HUES48 (cell line): ENCODE measurements at regions not wholly inside any gene's neighbourhood (a gene's known extent, or its start where the extent isn't known, plus 50 kb on each side); places are given as distances from the start of the nearest gene placed in this dataset.
"Not testable (repeated sequence)": the region's sequence is repeated elsewhere in the genome, so short reads cannot be mapped to it uniquely, and the experiment has no call there.

Experiments
- H3K27ac ChIP-seq: one replicate; pipeline ENCODE4 v1.7.0; 2013; ENCODE audit warnings: low read depth, low read length, inconsistent platforms
- H3K27me3 ChIP-seq: 2 replicates; pipeline ENCODE4 v1.6.1; 2013; ENCODE audit warnings: mild to moderate bottlenecking, low read length; ENCODE audit not compliant: control insufficient read depth, insufficient read depth
- H3K36me3 ChIP-seq: 2 replicates; pipeline ENCODE4 v1.6.1; 2013; ENCODE audit warnings: low read length; ENCODE audit not compliant: control insufficient read depth, insufficient read depth
- H3K4me1 ChIP-seq: 2 replicates; pipeline ENCODE4 v1.6.1; 2013; ENCODE audit warnings: mild to moderate bottlenecking, low read length; ENCODE audit not compliant: control insufficient read depth, insufficient read depth
- H3K4me3 ChIP-seq: 2 replicates; pipeline ENCODE4 v1.5.1; 2013; ENCODE audit warnings: mild to moderate bottlenecking, low read depth, low read length
- H3K9ac ChIP-seq: 2 replicates; pipeline ENCODE4 v1.6.1; 2013; ENCODE audit warnings: mild to moderate bottlenecking, low read depth, low read length, moderate library complexity
- H3K9me3 ChIP-seq: 2 replicates; pipeline ENCODE4 v1.6.1; 2013; ENCODE audit warnings: low read length; ENCODE audit not compliant: control insufficient read depth, insufficient read depth

GRCh38 chr1:29682919-29683295, 446.6 kb downstream of the PTPRU start:
- Histone ChIP-seq H3K4me1 (peaks cover 7% of the 10 kb centered on the region; the same call in 1 of the 2 replicates), H3K9ac (no peak overlapping the region), H3K27me3 (no peaks in the 10 kb centered on the region), H3K36me3 (no peaks in the 10 kb centered on the region), H3K4me3 (no peak overlapping the region), H3K9me3 (no peaks in the 10 kb centered on the region), H3K27ac (no peak overlapping the region)

GRCh38 chr1:29682171-29682918, 446.0 kb downstream of the PTPRU start:
- no peaks in the 10 kb centered on the region for H3K36me3 ChIP-seq
- H3K9ac ChIP-seq: no peak overlapping the region
- H3K27me3 ChIP-seq: no peaks in the 10 kb centered on the region
- no peak overlapping the region for H3K27ac ChIP-seq
- peaks cover 7% of the 10 kb centered on the region; the same call in 1 of the 2 replicates for H3K4me1 ChIP-seq
- H3K9me3 ChIP-seq: no peaks in the 10 kb centered on the region
- no peak overlapping the region for H3K4me3 ChIP-seq

GRCh38 chr1:29681416-29681815, 445.1 kb downstream of the PTPRU start:
- not testable (repeated sequence) for H3K4me1 ChIP-seq, H3K27me3 ChIP-seq, H3K36me3 ChIP-seq, H3K9ac ChIP-seq, H3K4me3 ChIP-seq, H3K27ac ChIP-seq, H3K9me3 ChIP-seq

GRCh38 chr1:29679828-29680558, 443.7 kb downstream of the PTPRU start:
- H3K27me3 ChIP-seq: no peaks in the 10 kb centered on the region

GRCh38 chr1:29679316-29679715, 443.0 kb downstream of the PTPRU start:
- Histone ChIP-seq H3K27ac (no peak overlapping the region), H3K9ac (no peak overlapping the region), H3K4me1 (peaks cover 7% of the 10 kb centered on the region; the same call in 1 of the 2 replicates), H3K27me3 (no peaks in the 10 kb centered on the region), H3K36me3 (no peaks in the 10 kb centered on the region), H3K4me3 (no peak overlapping the region), H3K9me3 (no peaks in the 10 kb centered on the region)

More at GRCh38 chr1:29679828-29680558, 443.7 kb downstream of the PTPRU start:
- H3K27ac ChIP-seq: no peak overlapping the region
- no peaks in the 10 kb centered on the region for H3K9me3 ChIP-seq
- H3K9ac ChIP-seq: no peak overlapping the region
- no peaks in the 10 kb centered on the region for H3K36me3 ChIP-seq
- peaks cover 7% of the 10 kb centered on the region; the same call in 1 of the 2 replicates for H3K4me1 ChIP-seq
- H3K4me3 ChIP-seq: no peak overlapping the region

- no peaks in the 10 kb centered on the region for H3K36me3 ChIP-seq
- no peak overlapping the region for H3K4me3 ChIP-seq
- H3K9ac ChIP-seq: no peak overlapping the region
- H3K4me1 ChIP-seq: no peaks in the 10 kb centered on the region; the same call in 1 of the 2 replicates
- H3K9me3 ChIP-seq: no peaks in the 10 kb centered on the region
- no peaks in the 10 kb centered on the region for H3K27me3 ChIP-seq
- H3K27ac ChIP-seq: no peak overlapping the region
Measured at GRCh38 chr1:29677028-29678024, 441.0 kb downstream of the PTPRU start.

GRCh38 chr1:29676496-29676895, 440.2 kb downstream of the PTPRU start:
- Histone ChIP-seq H3K36me3 (no peaks in the 10 kb centered on the region), H3K27me3 (no peaks in the 10 kb centered on the region), H3K9me3 (no peaks in the 10 kb centered on the region), H3K4me1 (no peaks in the 10 kb centered on the region), H3K4me3 (no peak overlapping the region), H3K9ac (no peak overlapping the region), H3K27ac (no peak overlapping the region)

- Histone ChIP-seq H3K9ac (no peak overlapping the region), H3K27me3 (no peaks in the 10 kb centered on the region), H3K27ac (no peak overlapping the region), H3K9me3 (no peaks in the 10 kb centered on the region), H3K4me1 (no peaks in the 10 kb centered on the region), H3K4me3 (no peak overlapping the region), H3K36me3 (no peaks in the 10 kb centered on the region)
Measured at GRCh38 chr1:29675481-29676263, 439.4 kb downstream of the PTPRU start.

GRCh38 chr1:29674627-29675326, 438.5 kb downstream of the PTPRU start:
- no peaks in the 10 kb centered on the region for H3K36me3 ChIP-seq
- H3K4me1 ChIP-seq: no peaks in the 10 kb centered on the region
- H3K9ac ChIP-seq: no peak overlapping the region
- no peak overlapping the region for H3K27ac ChIP-seq
- no peaks in the 10 kb centered on the region for H3K27me3 ChIP-seq
- H3K4me3 ChIP-seq: no peak overlapping the region
- no peaks in the 10 kb centered on the region for H3K9me3 ChIP-seq
